ENCODE measurements at regions not wholly inside any gene's neighbourhood (a gene's known extent, or its start where the extent isn't known, plus 50 kb on each side); places are given as distances from the start of the nearest gene placed in this dataset.

- no peak for DNase-seq
Observed at GRCh38 chr13:40403509-40404241, 262.8 kb downstream of the FOXO1 start.

DNA sequence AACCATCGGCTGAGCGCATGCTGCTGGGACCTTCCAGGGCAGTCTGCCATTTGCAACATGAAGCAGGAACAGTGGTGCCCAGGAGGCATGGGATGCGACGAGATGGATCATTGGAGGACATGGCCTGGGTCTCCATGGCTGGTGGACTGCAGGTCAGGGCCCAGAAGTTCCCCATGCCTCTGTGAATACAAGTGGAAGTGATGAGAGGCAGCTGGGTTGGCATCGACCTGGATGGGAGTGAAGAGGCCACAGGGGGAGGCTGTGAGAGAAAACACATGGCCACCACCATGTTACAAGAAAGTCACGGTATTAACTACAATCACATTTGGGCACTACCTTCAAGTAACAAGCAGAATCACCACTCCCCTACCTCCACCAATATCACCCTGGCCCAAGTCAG lies 262.0 kb downstream of the FOXO1 start:
- no peak for DNase-seq

DNA sequence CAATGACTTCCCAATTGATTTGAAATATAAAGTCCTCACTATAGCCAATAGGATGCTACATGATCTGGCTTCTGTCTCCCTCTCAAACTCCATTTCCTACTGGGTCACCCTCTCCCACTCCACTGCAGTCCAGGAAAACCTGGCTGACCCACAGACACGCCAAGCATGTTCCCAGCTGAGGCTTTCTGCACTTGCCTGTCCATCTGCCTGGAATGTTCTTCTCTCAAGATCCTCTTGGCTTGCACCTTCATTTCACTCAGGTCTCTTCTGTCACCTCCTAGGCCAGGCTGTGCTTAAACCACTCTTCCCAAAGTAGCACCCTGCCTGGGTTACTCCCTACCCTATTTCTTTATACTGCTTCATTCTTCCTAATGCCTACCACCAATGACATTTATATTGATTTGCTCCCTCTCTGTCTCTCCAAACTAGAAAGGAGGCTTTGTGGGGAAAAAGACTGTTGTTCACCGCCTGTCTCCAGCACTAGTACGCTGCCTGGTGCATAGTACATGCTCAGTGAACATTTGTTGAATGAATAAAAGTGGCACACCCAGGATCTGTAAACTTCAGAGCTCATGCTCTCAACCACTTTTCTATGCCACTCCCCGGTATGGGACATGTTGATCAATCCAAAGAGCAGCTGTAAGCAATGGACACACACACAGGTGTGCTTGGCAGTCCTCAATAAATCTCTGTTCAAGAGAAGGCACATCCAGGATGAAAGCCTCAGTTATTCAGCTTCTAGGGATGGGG lies 261.3 kb downstream of the FOXO1 start:
- no peak for DNase-seq

DNA sequence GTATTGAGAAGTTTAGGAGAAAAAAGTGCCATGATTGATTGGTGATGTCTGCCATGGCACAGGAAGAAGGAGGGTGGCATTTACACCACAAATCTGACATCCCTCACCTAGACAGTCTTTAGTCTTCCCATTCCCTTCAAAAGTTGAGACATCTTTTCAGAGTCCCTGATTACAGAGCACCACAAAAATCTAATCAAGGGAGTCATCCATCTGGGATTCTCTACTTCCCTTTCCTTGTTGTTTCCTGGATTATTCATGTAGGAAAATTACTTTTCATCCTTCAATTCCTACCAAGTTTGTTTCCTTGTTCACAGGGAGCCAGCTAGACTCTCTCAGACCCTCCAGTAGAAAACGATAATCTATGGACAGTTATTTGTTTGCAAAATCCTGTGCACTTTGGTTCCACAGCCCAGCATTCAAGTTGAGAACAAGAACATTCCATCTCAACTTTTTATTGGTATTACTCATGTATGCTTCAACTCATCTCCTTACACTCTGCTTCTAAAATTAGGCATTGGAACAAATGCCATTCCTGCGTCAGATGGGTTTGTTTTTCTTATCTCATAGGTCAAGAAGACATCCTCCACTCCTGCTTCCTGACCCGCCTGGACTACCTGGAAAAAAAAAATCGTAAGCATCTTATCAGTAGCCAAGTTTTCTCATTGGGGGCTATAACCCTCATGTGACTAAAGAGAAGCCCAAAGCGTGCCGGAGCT lies 259.9 kb downstream of the FOXO1 start:
- no peak for DNase-seq

GRCh38 chr13:40407567-40407966 lies 258.9 kb downstream of the FOXO1 start:
- no peak for DNase-seq

- DNase-seq, result no peak
Observed at GRCh38 chr13:40408602-40409001, 257.8 kb downstream of the FOXO1 start.

GRCh38 chr13:40409278-40409677 lies 257.2 kb downstream of the FOXO1 start:
- DNase-seq, result no peak

DNA sequence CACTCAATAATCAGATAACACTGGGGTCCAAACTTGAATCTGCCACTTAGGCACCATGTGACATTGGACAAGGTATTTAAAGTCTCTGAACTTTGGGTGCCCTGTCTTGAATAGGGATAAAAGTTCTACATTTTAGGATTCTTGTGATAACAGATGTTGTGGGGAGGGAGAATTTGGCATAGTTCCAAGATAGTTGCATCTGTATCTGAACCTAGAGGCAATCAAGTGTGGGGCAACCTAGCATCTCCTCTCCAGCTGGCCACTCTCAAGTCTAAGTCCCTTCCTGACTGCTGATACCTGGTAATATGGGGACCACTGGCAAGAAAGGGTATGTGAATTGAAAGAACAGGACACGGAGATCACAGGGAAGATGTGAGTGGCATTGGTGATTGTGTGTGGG lies 256.1 kb downstream of the FOXO1 start:
- no peak for DNase-seq

- no peak for DNase-seq
Observed at GRCh38 chr13:40420160-40420740, 246.2 kb downstream of the FOXO1 start.

DNA sequence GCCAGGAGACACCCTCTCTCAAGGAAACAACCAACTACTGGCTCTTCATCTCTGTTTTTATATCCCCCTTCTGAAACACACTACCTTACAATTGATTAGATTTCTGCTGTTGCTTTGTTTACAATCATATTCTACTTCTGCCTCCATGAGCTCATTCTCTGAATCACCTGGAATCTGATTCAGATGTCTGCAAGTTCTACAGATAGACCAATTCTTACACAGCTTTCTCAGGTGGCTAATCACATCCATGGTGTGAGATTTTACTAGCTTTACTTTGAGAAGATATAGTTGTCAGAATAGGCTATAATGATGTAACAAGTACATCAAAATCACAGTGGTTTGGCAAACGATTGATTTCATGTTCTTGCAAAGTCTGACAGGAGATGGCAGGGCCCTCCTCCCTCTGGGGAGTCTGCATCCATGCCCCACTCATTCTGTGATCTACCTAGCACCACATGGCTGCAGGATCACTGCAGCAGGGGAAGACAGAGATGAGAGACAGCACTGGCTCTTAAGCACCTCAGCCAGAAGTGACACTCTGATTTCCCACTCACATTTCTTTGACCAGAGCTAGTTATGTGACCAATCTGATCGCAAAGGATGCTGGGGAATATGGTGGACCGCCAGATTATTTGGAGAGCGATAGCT lies 243.7 kb downstream of the FOXO1 start:
- no peak for DNase-seq

DNA sequence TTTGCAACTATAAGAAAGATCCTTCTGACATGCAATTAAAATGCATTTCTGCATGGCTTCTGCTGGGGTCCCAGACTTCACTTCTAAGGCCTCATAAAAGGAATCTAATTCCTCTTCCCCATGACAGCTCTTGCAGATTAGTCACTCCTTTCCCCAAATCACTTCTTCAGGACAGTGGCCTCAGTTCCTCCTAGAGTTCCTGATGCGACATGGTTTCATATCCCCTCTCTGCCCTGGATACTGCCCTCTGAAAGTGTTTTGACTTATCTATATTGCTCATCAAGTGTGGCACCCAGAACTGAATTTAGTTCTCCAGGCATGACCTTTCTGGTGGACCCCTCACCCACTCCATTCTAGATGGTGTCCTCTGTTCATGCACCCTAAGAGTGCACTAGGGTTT lies 238.1 kb downstream of the FOXO1 start:
- no peak for DNase-seq

DNA sequence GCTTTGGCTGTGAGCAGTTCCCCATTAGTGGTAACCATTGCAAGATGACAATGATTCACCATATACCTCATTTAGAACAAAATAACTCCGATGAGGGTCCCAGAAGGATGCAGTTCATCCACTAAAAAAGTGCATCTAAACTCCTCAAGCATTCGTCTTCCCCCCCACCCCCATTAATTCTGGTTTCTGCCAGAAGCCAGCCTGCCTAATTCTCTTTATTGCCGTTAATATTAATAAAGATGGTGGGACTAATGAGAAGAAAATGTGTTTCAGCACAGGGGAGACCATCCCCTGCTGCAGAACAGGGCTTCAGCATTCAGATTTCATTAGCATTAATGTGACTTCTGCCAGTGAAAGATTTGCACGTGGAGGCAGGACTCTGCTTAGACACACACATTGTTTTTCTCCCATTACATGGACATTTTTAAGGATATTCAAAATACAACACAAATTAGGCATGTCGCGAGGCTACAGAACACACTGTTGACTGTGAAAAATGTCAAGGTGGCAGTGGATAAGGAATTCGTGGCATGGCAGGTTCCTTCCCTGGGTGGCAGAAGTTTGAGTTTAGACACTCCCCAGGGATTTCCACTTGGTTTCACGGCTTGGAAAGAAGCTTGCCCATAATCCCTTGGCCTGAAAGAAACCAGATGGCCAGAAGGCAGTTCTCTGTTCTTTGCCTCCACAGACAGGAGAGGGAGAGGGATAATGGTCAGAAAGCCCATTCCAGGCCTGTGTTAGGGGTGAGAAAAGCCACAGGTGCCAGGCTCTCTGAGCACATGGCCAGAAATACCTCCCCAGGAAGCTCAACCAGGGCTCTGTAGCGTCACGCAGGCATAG lies 236.5 kb downstream of the FOXO1 start:
- no peak for DNase-seq

GRCh38 chr13:40432018-40432978 lies 234.1 kb downstream of the FOXO1 start:
- DNase-seq, result no peak

DNA sequence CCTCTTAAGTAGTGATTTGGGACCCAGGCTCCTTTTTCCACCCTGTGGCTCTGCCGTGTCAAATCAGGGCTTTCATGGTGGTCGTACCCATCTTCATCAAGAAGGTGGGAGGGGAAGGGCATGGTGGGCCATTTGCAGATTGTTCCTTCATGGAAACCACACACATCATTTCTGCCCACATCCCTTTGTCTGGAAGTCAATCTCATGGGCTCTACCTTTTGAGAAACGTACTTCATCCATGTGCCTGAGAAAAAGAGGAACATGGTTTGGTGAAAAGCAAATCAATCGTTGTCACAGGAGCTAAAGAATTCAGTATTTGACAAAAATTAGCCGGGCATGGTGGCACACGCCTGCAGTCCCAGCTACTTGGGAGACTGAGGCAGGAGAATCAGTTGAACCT lies 233.4 kb downstream of the FOXO1 start:
- no peak for DNase-seq

GRCh38 chr13:40433577-40433976 lies 232.9 kb downstream of the FOXO1 start:
- no peak for DNase-seq

GRCh38 chr13:40434516-40435397 lies 231.7 kb downstream of the FOXO1 start:
- no peak for DNase-seq

DNA sequence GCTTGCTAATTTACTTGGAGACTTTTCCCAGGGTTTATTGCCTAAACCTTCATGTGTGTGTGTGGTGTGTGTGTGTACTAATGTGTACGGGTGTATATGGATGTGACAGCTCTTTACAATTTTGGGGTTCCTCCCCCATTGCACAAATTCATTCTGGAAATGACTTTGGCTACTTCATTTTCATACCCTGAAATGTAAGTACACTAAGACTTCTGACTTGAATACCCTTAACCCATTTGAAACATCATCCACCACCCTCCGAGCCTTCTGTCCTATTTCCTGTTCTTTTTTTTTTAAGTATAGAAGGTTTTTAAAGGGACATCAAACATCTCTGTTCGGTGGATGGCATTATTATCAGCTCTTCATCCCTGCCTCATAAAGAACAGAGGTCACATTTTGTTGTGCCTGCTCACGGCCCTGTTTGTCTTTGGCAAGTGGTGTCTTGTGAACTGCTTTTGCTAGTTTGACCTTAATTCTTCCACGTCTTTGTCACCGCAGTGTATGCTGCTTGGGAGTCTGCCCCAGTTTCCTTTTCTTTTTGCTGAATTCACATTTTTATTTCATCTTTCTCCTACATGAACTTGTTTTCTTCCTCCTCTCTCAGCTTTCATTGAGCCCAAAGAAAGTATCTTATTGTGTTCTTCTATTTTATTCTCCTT lies 228.3 kb downstream of the FOXO1 start:
- no peak for DNase-seq
